AG04450 (cell line): ENCODE measurements at regions not wholly inside any gene's neighbourhood (a gene's known extent, or its start where the extent isn't known, plus 50 kb on each side); places are given as distances from the start of the nearest gene placed in this dataset.

Experiments
- CTCF ChIA-PET: fragments of 300-600, 350-600 bp; formaldehyde crosslinking; extraction: SDS; loops from one replicate; lab custom pipeline; 2022; ENCODE audit warnings: antibody characterized with exemption, inconsistent platforms; lab: Charles Lee
- POLR2A ChIA-PET: fragments of 350-600 bp; formaldehyde crosslinking; extraction: SDS; loops from one replicate; lab custom pipeline; 2021; ENCODE audit warnings: antibody characterized with exemption, inconsistent platforms; lab: Yijun Ruan, JAX
- DNase-seq: peaks from one replicate; pipeline ENCODE4 v3.0.0-alpha.2; 2011; ENCODE audit warnings: low read depth, low spot score
- H3K27ac ChIP-seq: one replicate; pipeline ENCODE4 v1.5.1; 2012; ENCODE audit warnings: low read depth, low read length, control low read depth
- H3K27me3 ChIP-seq: one replicate; pipeline ENCODE4 v1.6.0; 2012; ENCODE audit warnings: low read length; ENCODE audit not compliant: control insufficient read depth, insufficient read depth
- H3K4me3 ChIP-seq: 2 replicates; pipeline ENCODE4 v1.5.1; 2011; ENCODE audit warnings: mild to moderate bottlenecking, low read depth, low read length, control low read depth
- H3K9me3 ChIP-seq: 2 replicates; pipeline ENCODE4 v1.5.1; 2012; ENCODE audit warnings: low read length; ENCODE audit not compliant: control insufficient read depth, insufficient read depth
- CTCF ChIP-seq: IDR thresholded peaks from 2 replicates; pipeline ENCODE4 v1.5.1; 2011; ENCODE audit warnings: low read depth, low read length, control low read depth, inconsistent platforms

GRCh38 chr20:23267909-23268308, 82.7 kb upstream of the NXT1 start:
- no peaks in the 10 kb centered on the region for H3K27me3 ChIP-seq
- H3K4me3 ChIP-seq = no peak overlapping the region
- no peak for DNase-seq
- no peak for TF ChIP-seq CTCF
- H3K9me3 ChIP-seq = peaks cover 14% of the 10 kb centered on the region; the same call in 1 of the 2 replicates
- POLR2A ChIA-PET = no interaction called here
- CTCF ChIA-PET = interaction anchor here (0.8 to 1.3 kb wide), 3 partner anchors 33 to 217 kb away, joined by 3 to 5 read pairs (median 4); no protein-coding TSS in a partner anchor
- no peak overlapping the region for H3K27ac ChIP-seq

- POLR2A ChIA-PET = no interaction called here
- TF ChIP-seq CTCF = no peak
- DNase-seq = no peak
- H3K27me3 ChIP-seq = no peaks in the 10 kb centered on the region
- CTCF ChIA-PET = no interaction called here
- no peak overlapping the region for H3K4me3 ChIP-seq
- H3K9me3 ChIP-seq = peaks cover 14% of the 10 kb centered on the region; the same call in 1 of the 2 replicates
- H3K27ac ChIP-seq = no peak overlapping the region
Observed at GRCh38 chr20:23266530-23267398, 83.8 kb upstream of the NXT1 start.

GRCh38 chr20:23265226-23265625, 85.4 kb upstream of the NXT1 start:
- Histone ChIP-seq H3K27me3 (no peaks in the 10 kb centered on the region), H3K9me3 (peaks cover 14% of the 10 kb centered on the region; the same call in 1 of the 2 replicates), H3K4me3 (no peak overlapping the region), H3K27ac (no peak overlapping the region)
- DNase-seq = no peak
- ChIA-PET CTCF (interaction anchor here (1.4 kb wide), 1 partner anchor 574 kb away, joined by 4 read pairs; no protein-coding TSS in a partner anchor), POLR2A (no interaction called here)
- TF ChIP-seq CTCF = no peak

- no peak for TF ChIP-seq CTCF
- H3K27ac ChIP-seq = no peak overlapping the region
- no peak overlapping the region for H3K4me3 ChIP-seq
- H3K27me3 ChIP-seq = no peaks in the 10 kb centered on the region
- peaks cover 14% of the 10 kb centered on the region; the same call in 1 of the 2 replicates for H3K9me3 ChIP-seq
- DNase-seq = no peak
- ChIA-PET POLR2A (no interaction called here), CTCF (no interaction called here)
Observed at GRCh38 chr20:23264545-23264944, 86.0 kb upstream of the NXT1 start.

- POLR2A ChIA-PET = no interaction called here
- CTCF ChIA-PET = no interaction called here
- Histone ChIP-seq H3K27ac (no peak overlapping the region), H3K9me3 (peaks cover 4% of the 10 kb centered on the region; the same call in 1 of the 2 replicates), H3K4me3 (no peak overlapping the region), H3K27me3 (no peaks in the 10 kb centered on the region)
- TF ChIP-seq CTCF = no peak
- no peak for DNase-seq
Observed at GRCh38 chr20:23260181-23260840, 90.3 kb upstream of the NXT1 start.
